Panc1 (cell line): ENCODE measurements at regions not wholly inside any gene's neighbourhood (a gene's known extent, or its start where the extent isn't known, plus 50 kb on each side); places are given as distances from the start of the nearest gene placed in this dataset.

Source experiments
- ATAC-seq: fragments of 200-7000 bp; cut with Tn5 transposase; 2 replicates; pipeline ENCODE4 v1.9.1; 2020; ENCODE audit warnings: mild to moderate bottlenecking, moderate library complexity
- BruUV-seq: library from RNA; stranded (reverse); fragments of 400-500 nt; replicated peaks from 2 replicates; lab custom pipeline; 2021; lab: Mats Ljungman, UMichigan
- CTCF ChIA-PET: fragments of 300-600 bp; sonication (Branson Sonifier 250); formaldehyde crosslinking; loops from one replicate; lab custom pipeline; 2022; ENCODE audit warnings: antibody characterized with exemption; lab: Charles Lee
- POLR2A ChIA-PET: fragments of 300-600 bp; sonication (Branson Sonifier 250); formaldehyde crosslinking; loops from one replicate; lab custom pipeline; 2022; ENCODE audit warnings: antibody characterized with exemption; lab: Charles Lee
- DNase-seq: peaks from one replicate; pipeline ENCODE4 v3.0.0-alpha.2; 2010; ENCODE audit warnings: low read depth, low spot score
- H3K27ac ChIP-seq: 2 replicates; pipeline ENCODE4 v1.5.1; 2011; ENCODE audit warnings: mild to moderate bottlenecking, low read length, inconsistent platforms
- H3K27me3 ChIP-seq: fragments of 200-500 bp; sonication (Bioruptor generic); 2 replicates; pipeline ENCODE4 v1.6.0; 2014; ENCODE audit warnings: low read length, inconsistent platforms; ENCODE audit not compliant: control insufficient read depth, insufficient read depth
- H3K36me3 ChIP-seq: fragments of 200-500 bp; sonication (Bioruptor generic); 2 replicates; pipeline ENCODE4 v1.5.1; 2014; ENCODE audit warnings: inconsistent platforms, mild to moderate bottlenecking, low read length, moderate library complexity; ENCODE audit not compliant: control insufficient read depth, insufficient read depth
- H3K4me1 ChIP-seq: 2 replicates; pipeline ENCODE4 v1.5.1; 2011; ENCODE audit warnings: inconsistent platforms, mild to moderate bottlenecking, low read length, moderate library complexity; ENCODE audit not compliant: control insufficient read depth, insufficient read depth
- H3K4me3 ChIP-seq, 2 experiments: 2 replicates each; pipeline ENCODE4 v1.5.1; 2011 to 2012; ENCODE audit warnings: low read depth in 2 of 2, low read length in 2 of 2, mild to moderate bottlenecking in 2 of 2, inconsistent platforms in 1 of 2, moderate library complexity in 1 of 2
- H3K9me3 ChIP-seq: fragments of 200-500 bp; sonication (Bioruptor generic); 2 replicates; pipeline ENCODE4 v1.5.1; 2014; ENCODE audit warnings: low read depth, mild to moderate bottlenecking, inconsistent platforms, low read length, moderate library complexity; ENCODE audit not compliant: control insufficient read depth, insufficient read depth
- POLR2AphosphoS5 ChIP-seq: IDR thresholded peaks from 2 replicates; pipeline ENCODE4 v1.6.1; 2012; ENCODE audit warnings: mild to moderate bottlenecking, low read depth, low read length, moderate library complexity
- SIN3A ChIP-seq: IDR thresholded peaks from 2 replicates; pipeline ENCODE4 v1.6.1; 2012; ENCODE audit warnings: low read depth, mild to moderate bottlenecking, low read length, moderate library complexity, borderline replicate concordance; ENCODE audit not compliant: insufficient read depth
- TCF7L2 ChIP-seq: IDR thresholded peaks from 2 replicates; pipeline ENCODE4 v1.6.1; 2011; ENCODE audit warnings: mild to moderate bottlenecking, low read depth, low read length, inconsistent platforms
- in situ Hi-C: cut with HindIII; loops from 2 replicates; pipeline ENCODE4 v1.10.0; 2016; ENCODE audit warnings: low sequenced_read_pairs, low pct_unique_long_range_greater_than_20kb
- intact Hi-C: fragments of 100-400 bp; cut with micrococcal nuclease; formaldehyde crosslinking; loops from one replicate; pipeline ENCODE4 v1.10.0; 2022; ENCODE audit not compliant: unreplicated experiment
- TF ChIP-seq, protein P1 (sequence below): fragments of 450-650 bp; IDR thresholded peaks from 2 replicates; pipeline ENCODE4 v1.5.1; 2017; ENCODE audit warnings: mild to moderate bottlenecking
- TF ChIP-seq, protein P2 (sequence below), 2 experiments: IDR thresholded peaks; 2 replicates each; pipeline ENCODE4 v1.6.1; 2011 to 2012; ENCODE audit warnings: low read depth in 2 of 2, control low read depth in 1 of 2, low read length in 1 of 2, mild to moderate bottlenecking in 1 of 2, moderate library complexity in 1 of 2; ENCODE audit not compliant: insufficient read depth in 1 of 2

- ChIA-PET CTCF (no interaction called here), POLR2A (no interaction called here)
- Histone ChIP-seq H3K27ac (no peak overlapping the region), H3K4me1 (no peaks in the 10 kb centered on the region), H3K36me3 (no peaks in the 10 kb centered on the region), H3K9me3 (no peaks in the 10 kb centered on the region), H3K27me3 (no peaks in the 10 kb centered on the region), H3K4me3 (no peak overlapping the region)
- no TSS peak for BruUV-seq
- TF ChIP-seq SIN3A (no peak), POLR2AphosphoS5 (no peak), TCF7L2 (no peak)
- TF ChIP-seq, protein P1, sequence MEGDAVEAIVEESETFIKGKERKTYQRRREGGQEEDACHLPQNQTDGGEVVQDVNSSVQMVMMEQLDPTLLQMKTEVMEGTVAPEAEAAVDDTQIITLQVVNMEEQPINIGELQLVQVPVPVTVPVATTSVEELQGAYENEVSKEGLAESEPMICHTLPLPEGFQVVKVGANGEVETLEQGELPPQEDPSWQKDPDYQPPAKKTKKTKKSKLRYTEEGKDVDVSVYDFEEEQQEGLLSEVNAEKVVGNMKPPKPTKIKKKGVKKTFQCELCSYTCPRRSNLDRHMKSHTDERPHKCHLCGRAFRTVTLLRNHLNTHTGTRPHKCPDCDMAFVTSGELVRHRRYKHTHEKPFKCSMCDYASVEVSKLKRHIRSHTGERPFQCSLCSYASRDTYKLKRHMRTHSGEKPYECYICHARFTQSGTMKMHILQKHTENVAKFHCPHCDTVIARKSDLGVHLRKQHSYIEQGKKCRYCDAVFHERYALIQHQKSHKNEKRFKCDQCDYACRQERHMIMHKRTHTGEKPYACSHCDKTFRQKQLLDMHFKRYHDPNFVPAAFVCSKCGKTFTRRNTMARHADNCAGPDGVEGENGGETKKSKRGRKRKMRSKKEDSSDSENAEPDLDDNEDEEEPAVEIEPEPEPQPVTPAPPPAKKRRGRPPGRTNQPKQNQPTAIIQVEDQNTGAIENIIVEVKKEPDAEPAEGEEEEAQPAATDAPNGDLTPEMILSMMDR = no peak
- TF ChIP-seq, protein P2, sequence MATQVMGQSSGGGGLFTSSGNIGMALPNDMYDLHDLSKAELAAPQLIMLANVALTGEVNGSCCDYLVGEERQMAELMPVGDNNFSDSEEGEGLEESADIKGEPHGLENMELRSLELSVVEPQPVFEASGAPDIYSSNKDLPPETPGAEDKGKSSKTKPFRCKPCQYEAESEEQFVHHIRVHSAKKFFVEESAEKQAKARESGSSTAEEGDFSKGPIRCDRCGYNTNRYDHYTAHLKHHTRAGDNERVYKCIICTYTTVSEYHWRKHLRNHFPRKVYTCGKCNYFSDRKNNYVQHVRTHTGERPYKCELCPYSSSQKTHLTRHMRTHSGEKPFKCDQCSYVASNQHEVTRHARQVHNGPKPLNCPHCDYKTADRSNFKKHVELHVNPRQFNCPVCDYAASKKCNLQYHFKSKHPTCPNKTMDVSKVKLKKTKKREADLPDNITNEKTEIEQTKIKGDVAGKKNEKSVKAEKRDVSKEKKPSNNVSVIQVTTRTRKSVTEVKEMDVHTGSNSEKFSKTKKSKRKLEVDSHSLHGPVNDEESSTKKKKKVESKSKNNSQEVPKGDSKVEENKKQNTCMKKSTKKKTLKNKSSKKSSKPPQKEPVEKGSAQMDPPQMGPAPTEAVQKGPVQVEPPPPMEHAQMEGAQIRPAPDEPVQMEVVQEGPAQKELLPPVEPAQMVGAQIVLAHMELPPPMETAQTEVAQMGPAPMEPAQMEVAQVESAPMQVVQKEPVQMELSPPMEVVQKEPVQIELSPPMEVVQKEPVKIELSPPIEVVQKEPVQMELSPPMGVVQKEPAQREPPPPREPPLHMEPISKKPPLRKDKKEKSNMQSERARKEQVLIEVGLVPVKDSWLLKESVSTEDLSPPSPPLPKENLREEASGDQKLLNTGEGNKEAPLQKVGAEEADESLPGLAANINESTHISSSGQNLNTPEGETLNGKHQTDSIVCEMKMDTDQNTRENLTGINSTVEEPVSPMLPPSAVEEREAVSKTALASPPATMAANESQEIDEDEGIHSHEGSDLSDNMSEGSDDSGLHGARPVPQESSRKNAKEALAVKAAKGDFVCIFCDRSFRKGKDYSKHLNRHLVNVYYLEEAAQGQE (IDR thresholded peaks at IDR 0.05; ENCODE audit: insufficient read depth in 1 of 2, low read depth in 2 of 2, low read length in 1 of 2) = no peak
- intact Hi-C loops (no loop called here), in situ Hi-C loops (no loop called here)
- DNase-seq (no peak), ATAC-seq (no peak)
These were observed 175.2 kb upstream of the ATP2B1 start for GRCh38 chr12:89883630-89884389.

GRCh38 chr12:89882792-89883191 is 174.2 kb upstream of the ATP2B1 start:
- intact Hi-C loops (no loop called here), in situ Hi-C loops (no loop called here)
- no TSS peak for BruUV-seq
- Histone ChIP-seq H3K27me3 (no peaks in the 10 kb centered on the region), H3K36me3 (no peaks in the 10 kb centered on the region), H3K27ac (no peak overlapping the region), H3K4me1 (no peaks in the 10 kb centered on the region), H3K4me3 (no peak overlapping the region), H3K9me3 (no peaks in the 10 kb centered on the region)
- TF ChIP-seq, protein P2 (IDR thresholded peaks at IDR 0.05; ENCODE audit: insufficient read depth in 1 of 2, low read depth in 2 of 2, low read length in 1 of 2) = no peak
- POLR2A ChIA-PET = no interaction called here
- CTCF ChIA-PET = no interaction called here
- ATAC-seq = no peak
- no peak for DNase-seq
